A549 (cell line): ENCODE measurements at regions not wholly inside any gene's neighbourhood (a gene's known extent, or its start where the extent isn't known, plus 50 kb on each side); places are given as distances from the start of the nearest gene placed in this dataset.
A peak's percentile ranks its signal among the peaks of the same experiment; 100 is the strongest.

ENCODE experiments used
- ATAC-seq, 2 experiments: fragments of 200-7000 bp in 1 of 2; fragments of >200 bp in 1 of 2; cut with Nextera tagmentation in 1 of 2; cut with Tn5 transposase in 1 of 2; 3 replicates each; pipeline versions ENCODE4 v1.8.0 to v1.9.1; 2018 to 2020; ENCODE audit warnings: mild to moderate bottlenecking in 1 of 2, moderate library complexity in 1 of 2
- CTCF ChIA-PET: fragments of 300-600 bp; sonication (Branson Sonifier 250); formaldehyde crosslinking; extraction: SDS; loops from one replicate; lab custom pipeline; 2021; ENCODE audit warnings: antibody characterized with exemption, inconsistent platforms; lab: Yijun Ruan, JAX
- POLR2A ChIA-PET: fragments of 350-600 bp; formaldehyde crosslinking; extraction: SDS; loops from one replicate; lab custom pipeline; 2021; ENCODE audit warnings: antibody characterized with exemption, inconsistent platforms; lab: Yijun Ruan, JAX
- DNase-seq, 2 experiments: peaks; one replicate each; pipeline versions ENCODE4 v3.0.0 to v3.0.0-alpha.2; 2011 to 2016; ENCODE audit warnings: low read depth in 1 of 2, low spot score in 1 of 2
- FAIRE-seq: peaks from 2 replicates; lab custom pipeline; 2011; peaks lifted over from hg19 to GRCh38; lab: Jason Lieb, UNC
- H3K27ac ChIP-seq, 2 experiments: fragments of >200 bp; sonication (Bioruptor Twin); formaldehyde crosslinking; 3 replicates each; pipeline ENCODE4 v1.5.1; 2016 to 2017
- H3K4me1 ChIP-seq: fragments of >200 bp; sonication (Bioruptor Twin); formaldehyde crosslinking; 3 replicates; pipeline ENCODE4 v1.6.1; 2016
- H3K4me2 ChIP-seq: fragments of >200 bp; sonication (Bioruptor Twin); formaldehyde crosslinking; 3 replicates; pipeline ENCODE4 v1.6.1; 2016
- H3K4me3 ChIP-seq: fragments of >200 bp; sonication (Bioruptor Twin); formaldehyde crosslinking; 3 replicates; pipeline ENCODE4 v1.5.1; 2016
- H3K9me3 ChIP-seq: fragments of >200 bp; sonication (Bioruptor Twin); formaldehyde crosslinking; 3 replicates; pipeline ENCODE4 v1.6.1; 2016
- CBX8 ChIP-seq: fragments of 200-600 bp; sonication (generic); IDR thresholded peaks from 2 replicates; pipeline ENCODE4 v1.6.1; 2016
- CEBPB ChIP-seq, 2 experiments: fragments of >200 bp in 1 of 2; sonication (Bioruptor Twin) in 1 of 2; formaldehyde crosslinking in 1 of 2; IDR thresholded peaks; 2 replicates each; pipeline ENCODE4 v1.6.1; 2012 to 2016
- CHD4 ChIP-seq: fragments of 200-600 bp; sonication (generic); IDR thresholded peaks from 2 replicates; pipeline ENCODE4 v1.6.1; 2016; ENCODE audit warnings: antibody characterized with exemption, mild to moderate bottlenecking, borderline replicate concordance
- EP300 ChIP-seq, 2 experiments: fragments of >200 bp; sonication (Bioruptor Twin); formaldehyde crosslinking; IDR thresholded peaks; 2 replicates in 1 of 2; 3 replicates in 1 of 2; pipeline ENCODE4 v1.6.1; 2016 to 2017
- ESRRA ChIP-seq: fragments of 150-350 bp; IDR thresholded peaks from 2 replicates; pipeline ENCODE4 v1.6.1; 2014; ENCODE audit warnings: mild to moderate bottlenecking, low read length, borderline replicate concordance
- FOSL2 ChIP-seq, 2 experiments: fragments of 450-650 bp in 1 of 2; fragments of >200 bp in 1 of 2; sonication (Bioruptor Twin) in 1 of 2; formaldehyde crosslinking; IDR thresholded peaks; 2 replicates each; pipeline versions ENCODE4 v1.5.0 to v1.6.1; 2016 to 2020; ENCODE audit warnings: mild to moderate bottlenecking in 1 of 2, moderate library complexity in 1 of 2
- GATA3 ChIP-seq: IDR thresholded peaks from 2 replicates; pipeline ENCODE4 v1.6.1; 2012; ENCODE audit warnings: borderline replicate concordance
- HEYL ChIP-seq: fragments of 250-450 bp; sonication (Bioruptor Pico); IDR thresholded peaks from 2 replicates; pipeline ENCODE4 v1.8.0; 2021; ENCODE audit warnings: mild to moderate bottlenecking, moderate library complexity
- HOXA7 ChIP-seq: fragments of 250-450 bp; sonication (Bioruptor Pico); IDR thresholded peaks from 2 replicates; pipeline ENCODE4 v1.5.0; 2020; ENCODE audit warnings: mild to moderate bottlenecking, moderate library complexity
- HOXB5 ChIP-seq: fragments of 250-450 bp; sonication (Bioruptor Pico); IDR thresholded peaks from 2 replicates; pipeline ENCODE4 v1.5.0; 2020; ENCODE audit warnings: mild to moderate bottlenecking, moderate library complexity
- JUN ChIP-seq, 2 experiments: fragments of >200 bp; sonication (Bioruptor Twin); formaldehyde crosslinking; IDR thresholded peaks; 2 replicates in 1 of 2; 3 replicates in 1 of 2; pipeline ENCODE4 v1.6.1; 2016 to 2017
- JUNB ChIP-seq: fragments of >200 bp; sonication (Bioruptor Twin); formaldehyde crosslinking; IDR thresholded peaks from 2 replicates; pipeline ENCODE4 v1.6.1; 2016
- KDM1A ChIP-seq: fragments of 200-600 bp; sonication (generic); IDR thresholded peaks from 2 replicates; pipeline ENCODE4 v1.6.1; 2016; ENCODE audit warnings: low read depth, mild to moderate bottlenecking
- NPAS2 ChIP-seq: fragments of 250-450 bp; sonication (Bioruptor Pico); IDR thresholded peaks from 2 replicates; pipeline ENCODE4 v1.8.0; 2022; ENCODE audit warnings: mild to moderate bottlenecking, moderate library complexity, borderline replicate concordance
- NR3C1 ChIP-seq: fragments of >200 bp; sonication (Bioruptor Twin); formaldehyde crosslinking; IDR thresholded peaks from 3 replicates; pipeline ENCODE4 v1.6.1; 2017
- PHF8 ChIP-seq: fragments of 200-600 bp; sonication (generic); IDR thresholded peaks from 2 replicates; pipeline ENCODE4 v1.6.1; 2016; ENCODE audit warnings: low read depth, mild to moderate bottlenecking, antibody characterized with exemption, moderate library complexity, borderline replicate concordance
- RARB ChIP-seq: fragments of 250-450 bp; sonication (Bioruptor Pico); IDR thresholded peaks from 2 replicates; pipeline ENCODE4 v1.8.0; 2021; ENCODE audit warnings: mild to moderate bottlenecking, moderate library complexity
- RFX5 ChIP-seq: fragments of 450-650 bp; IDR thresholded peaks from 2 replicates; pipeline ENCODE4 v1.7.1; 2014; ENCODE audit warnings: antibody characterized with exemption, mild to moderate bottlenecking, moderate library complexity
- RNF2 ChIP-seq: fragments of 200-600 bp; sonication (generic); IDR thresholded peaks from 2 replicates; pipeline ENCODE4 v1.6.1; 2016; ENCODE audit warnings: low read depth, mild to moderate bottlenecking, antibody characterized with exemption, moderate library complexity, borderline replicate concordance
- ZC3H11A ChIP-seq: fragments of 450-650 bp; IDR thresholded peaks from 2 replicates; pipeline ENCODE4 v1.6.1; 2014; ENCODE audit warnings: antibody characterized with exemption, mild to moderate bottlenecking
- ZSCAN20 ChIP-seq: fragments of 250-450 bp; sonication (Bioruptor Pico); IDR thresholded peaks from 2 replicates; pipeline ENCODE4 v1.8.0; 2022; ENCODE audit warnings: mild to moderate bottlenecking, moderate library complexity
- WGBS: methylation state at CpG from one replicate; pipeline ENCODE4 v1.1.6; 2017; ENCODE audit errors: missing lambda C conversion rate; 5-methylcytosine and 5-hydroxymethylcytosine counted together
- TF ChIP-seq, protein P1 (sequence below): fragments of >200 bp; sonication (Bioruptor Twin); formaldehyde crosslinking; IDR thresholded peaks from 3 replicates; pipeline ENCODE4 v1.6.1; 2016
- TF ChIP-seq, protein P2 (sequence below): fragments of 250-450 bp; sonication (Bioruptor Pico); IDR thresholded peaks from 2 replicates; pipeline ENCODE4 v1.5.0; 2021; ENCODE audit warnings: mild to moderate bottlenecking, moderate library complexity, borderline replicate concordance
- TF ChIP-seq, protein P3 (sequence below): fragments of >200 bp; sonication (Bioruptor Twin); formaldehyde crosslinking; IDR thresholded peaks from 3 replicates; pipeline ENCODE4 v1.5.1; 2016
- TF ChIP-seq, protein P4 (sequence below): IDR thresholded peaks from 2 replicates; pipeline ENCODE4 v1.6.1; 2012; ENCODE audit warnings: low read depth, borderline replicate concordance

DNA sequence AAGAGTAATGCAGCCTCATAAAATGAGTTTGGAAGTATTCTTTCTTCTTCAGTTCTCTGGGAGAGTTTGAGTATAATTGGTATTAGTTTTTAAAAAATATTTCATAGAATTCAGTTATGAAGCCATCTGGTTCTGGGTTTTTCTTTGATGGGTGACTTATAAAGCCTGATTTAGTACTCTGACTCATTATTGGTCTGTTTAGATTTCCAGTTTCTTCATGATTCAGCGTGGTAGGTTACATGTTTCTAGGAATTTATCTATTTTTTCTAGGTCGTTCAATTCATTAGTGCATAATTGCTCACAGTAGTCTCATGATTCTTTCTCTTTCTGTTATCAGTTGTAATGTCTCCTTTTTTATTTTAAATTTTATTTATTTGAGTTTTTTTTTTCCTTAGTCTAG is 111.2 kb downstream of the CEP44 start:
- FAIRE-seq (no peak), ATAC-seq (peak in 1 of 2 experiments; percentile 68; a peak in 3 of 6 replicates), DNase-seq (peak in 1 of 2 experiments; percentile 53)
- POLR2A ChIA-PET, result no interaction called here
- TF ChIP-seq RARB (CRISPR knock-in tag) (no peak), HOXA7 (CRISPR knock-in tag) (no peak), NR3C1 (no peak), CEBPB (IDR thresholded peaks at IDR 0.05) (no peak; a peak in 1 of 4 replicates), PHF8 (no peak), RFX5 (no peak), KDM1A (no peak), FOSL2 (IDR thresholded peaks at IDR 0.05) (peak; percentile 55; the same call in 1 of the 2 replicates), FOSL2 (CRISPR knock-in tag; IDR thresholded peaks at IDR 0.05) (peak; percentile 76), RNF2 (no peak), ZSCAN20 (no peak), HOXB5 (CRISPR knock-in tag) (no peak), ZC3H11A (no peak), CHD4 (no peak), JUNB (peak; percentile 73; the same call in 1 of the 2 replicates), GATA3 (peak; percentile 24; the same call in 1 of the 2 replicates), ESRRA (no peak), EP300 (IDR thresholded peaks at IDR 0.05) (0 out of 5 replicates have a peak, but pooled peaks of 1 of the 2 experiments have one; percentile 23), CBX8 (no peak), HEYL (CRISPR knock-in tag) (no peak), JUN (IDR thresholded peaks at IDR 0.05) (peak in 1 of 2 experiments; percentile 35; a peak in 1 of 5 replicates), NPAS2 (no peak)
- TF ChIP-seq, protein P1, sequence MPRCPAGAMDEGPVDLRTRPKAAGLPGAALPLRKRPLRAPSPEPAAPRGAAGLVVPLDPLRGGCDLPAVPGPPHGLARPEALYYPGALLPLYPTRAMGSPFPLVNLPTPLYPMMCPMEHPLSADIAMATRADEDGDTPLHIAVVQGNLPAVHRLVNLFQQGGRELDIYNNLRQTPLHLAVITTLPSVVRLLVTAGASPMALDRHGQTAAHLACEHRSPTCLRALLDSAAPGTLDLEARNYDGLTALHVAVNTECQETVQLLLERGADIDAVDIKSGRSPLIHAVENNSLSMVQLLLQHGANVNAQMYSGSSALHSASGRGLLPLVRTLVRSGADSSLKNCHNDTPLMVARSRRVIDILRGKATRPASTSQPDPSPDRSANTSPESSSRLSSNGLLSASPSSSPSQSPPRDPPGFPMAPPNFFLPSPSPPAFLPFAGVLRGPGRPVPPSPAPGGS, result no peak
- TF ChIP-seq, protein P2, sequence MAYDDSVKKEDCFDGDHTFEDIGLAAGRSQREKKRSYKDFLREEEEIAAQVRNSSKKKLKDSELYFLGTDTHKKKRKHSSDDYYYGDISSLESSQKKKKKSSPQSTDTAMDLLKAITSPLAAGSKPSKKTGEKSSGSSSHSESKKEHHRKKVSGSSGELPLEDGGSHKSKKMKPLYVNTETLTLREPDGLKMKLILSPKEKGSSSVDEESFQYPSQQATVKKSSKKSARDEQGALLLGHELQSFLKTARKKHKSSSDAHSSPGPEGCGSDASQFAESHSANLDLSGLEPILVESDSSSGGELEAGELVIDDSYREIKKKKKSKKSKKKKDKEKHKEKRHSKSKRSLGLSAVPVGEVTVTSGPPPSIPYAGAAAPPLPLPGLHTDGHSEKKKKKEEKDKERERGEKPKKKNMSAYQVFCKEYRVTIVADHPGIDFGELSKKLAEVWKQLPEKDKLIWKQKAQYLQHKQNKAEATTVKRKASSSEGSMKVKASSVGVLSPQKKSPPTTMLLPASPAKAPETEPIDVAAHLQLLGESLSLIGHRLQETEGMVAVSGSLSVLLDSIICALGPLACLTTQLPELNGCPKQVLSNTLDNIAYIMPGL, result no peak
- TF ChIP-seq, protein P3, sequence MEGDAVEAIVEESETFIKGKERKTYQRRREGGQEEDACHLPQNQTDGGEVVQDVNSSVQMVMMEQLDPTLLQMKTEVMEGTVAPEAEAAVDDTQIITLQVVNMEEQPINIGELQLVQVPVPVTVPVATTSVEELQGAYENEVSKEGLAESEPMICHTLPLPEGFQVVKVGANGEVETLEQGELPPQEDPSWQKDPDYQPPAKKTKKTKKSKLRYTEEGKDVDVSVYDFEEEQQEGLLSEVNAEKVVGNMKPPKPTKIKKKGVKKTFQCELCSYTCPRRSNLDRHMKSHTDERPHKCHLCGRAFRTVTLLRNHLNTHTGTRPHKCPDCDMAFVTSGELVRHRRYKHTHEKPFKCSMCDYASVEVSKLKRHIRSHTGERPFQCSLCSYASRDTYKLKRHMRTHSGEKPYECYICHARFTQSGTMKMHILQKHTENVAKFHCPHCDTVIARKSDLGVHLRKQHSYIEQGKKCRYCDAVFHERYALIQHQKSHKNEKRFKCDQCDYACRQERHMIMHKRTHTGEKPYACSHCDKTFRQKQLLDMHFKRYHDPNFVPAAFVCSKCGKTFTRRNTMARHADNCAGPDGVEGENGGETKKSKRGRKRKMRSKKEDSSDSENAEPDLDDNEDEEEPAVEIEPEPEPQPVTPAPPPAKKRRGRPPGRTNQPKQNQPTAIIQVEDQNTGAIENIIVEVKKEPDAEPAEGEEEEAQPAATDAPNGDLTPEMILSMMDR, result no peak
- TF ChIP-seq, protein P4, sequence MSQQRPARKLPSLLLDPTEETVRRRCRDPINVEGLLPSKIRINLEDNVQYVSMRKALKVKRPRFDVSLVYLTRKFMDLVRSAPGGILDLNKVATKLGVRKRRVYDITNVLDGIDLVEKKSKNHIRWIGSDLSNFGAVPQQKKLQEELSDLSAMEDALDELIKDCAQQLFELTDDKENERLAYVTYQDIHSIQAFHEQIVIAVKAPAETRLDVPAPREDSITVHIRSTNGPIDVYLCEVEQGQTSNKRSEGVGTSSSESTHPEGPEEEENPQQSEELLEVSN, result no peak
- CTCF ChIA-PET, result no interaction called here
- Histone ChIP-seq H3K4me3 (peak overlapping the region; percentile 20; the same call in 1 of the 3 replicates), H3K27ac (peak overlapping the region; percentile 82 to 98), H3K9me3 (peaks cover 14% of the 10 kb centered on the region; the same call in 2 of the 3 replicates), H3K4me2 (peak overlapping the region; percentile 76), H3K4me1 (peaks cover 62% of the 10 kb centered on the region)
- 0% methylated on average over 2 of the region's 2 CpGs for WGBS
